ENCODE measurements at regions not wholly inside any gene's neighbourhood (a gene's known extent, or its start where the extent isn't known, plus 50 kb on each side); places are given as distances from the start of the nearest gene placed in this dataset.

DNA sequence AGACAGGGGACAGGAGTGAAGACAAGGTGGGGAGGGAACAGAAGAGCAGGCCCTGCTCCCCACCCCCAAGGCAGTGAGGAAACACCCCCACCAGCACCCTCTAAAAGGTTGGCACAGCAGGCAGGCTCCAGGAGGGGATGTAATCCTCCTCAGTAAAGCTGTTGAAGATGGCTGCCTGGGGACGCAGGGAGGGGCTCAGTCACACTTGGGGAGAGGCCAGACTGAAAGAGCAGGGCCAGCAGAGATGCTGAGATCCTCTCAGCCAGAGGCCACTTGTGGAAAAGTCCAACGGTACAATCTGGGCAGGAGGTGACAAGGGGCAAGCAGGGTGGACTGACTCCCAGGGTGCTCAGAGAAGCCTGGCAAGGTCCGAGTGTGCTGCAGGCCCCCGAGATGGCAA, 154.8 kb upstream of the ID2 start:
- Histone ChIP-seq H3K27ac (no peak overlapping the region), H3K4me3 (no peak overlapping the region), H3K9me3 (peaks cover 0 to 11% (median 10%) of the 10 kb centered on the region in 12 donors), H3K27me3 (no peaks in the 10 kb centered on the region), H3K36me3 (no peaks in the 10 kb centered on the region), H3K4me1 (peaks cover 3 to 43% (median 16%) of the 10 kb centered on the region in 12 donors)
- no peak for TF ChIP-seq POLR2A (IDR thresholded peaks at IDR 0.05)
- TF ChIP-seq, protein P1, sequence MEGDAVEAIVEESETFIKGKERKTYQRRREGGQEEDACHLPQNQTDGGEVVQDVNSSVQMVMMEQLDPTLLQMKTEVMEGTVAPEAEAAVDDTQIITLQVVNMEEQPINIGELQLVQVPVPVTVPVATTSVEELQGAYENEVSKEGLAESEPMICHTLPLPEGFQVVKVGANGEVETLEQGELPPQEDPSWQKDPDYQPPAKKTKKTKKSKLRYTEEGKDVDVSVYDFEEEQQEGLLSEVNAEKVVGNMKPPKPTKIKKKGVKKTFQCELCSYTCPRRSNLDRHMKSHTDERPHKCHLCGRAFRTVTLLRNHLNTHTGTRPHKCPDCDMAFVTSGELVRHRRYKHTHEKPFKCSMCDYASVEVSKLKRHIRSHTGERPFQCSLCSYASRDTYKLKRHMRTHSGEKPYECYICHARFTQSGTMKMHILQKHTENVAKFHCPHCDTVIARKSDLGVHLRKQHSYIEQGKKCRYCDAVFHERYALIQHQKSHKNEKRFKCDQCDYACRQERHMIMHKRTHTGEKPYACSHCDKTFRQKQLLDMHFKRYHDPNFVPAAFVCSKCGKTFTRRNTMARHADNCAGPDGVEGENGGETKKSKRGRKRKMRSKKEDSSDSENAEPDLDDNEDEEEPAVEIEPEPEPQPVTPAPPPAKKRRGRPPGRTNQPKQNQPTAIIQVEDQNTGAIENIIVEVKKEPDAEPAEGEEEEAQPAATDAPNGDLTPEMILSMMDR (IDR thresholded peaks at IDR 0.05): no peak
- ATAC-seq (no peak), DNase-seq (no peak)
- 77 to 91% (median 80%) methylated on average over 4 of the region's 4 CpGs for WGBS, 4 donors
- intact Hi-C loops (cut with DNase I): loop anchor here in 5 of 10 donors (5.0 to 10.0 kb wide), 3 partner anchors 150 to 158 kb away; partner anchors contain the start of gene ID2 (in 4 of the 5)

DNA sequence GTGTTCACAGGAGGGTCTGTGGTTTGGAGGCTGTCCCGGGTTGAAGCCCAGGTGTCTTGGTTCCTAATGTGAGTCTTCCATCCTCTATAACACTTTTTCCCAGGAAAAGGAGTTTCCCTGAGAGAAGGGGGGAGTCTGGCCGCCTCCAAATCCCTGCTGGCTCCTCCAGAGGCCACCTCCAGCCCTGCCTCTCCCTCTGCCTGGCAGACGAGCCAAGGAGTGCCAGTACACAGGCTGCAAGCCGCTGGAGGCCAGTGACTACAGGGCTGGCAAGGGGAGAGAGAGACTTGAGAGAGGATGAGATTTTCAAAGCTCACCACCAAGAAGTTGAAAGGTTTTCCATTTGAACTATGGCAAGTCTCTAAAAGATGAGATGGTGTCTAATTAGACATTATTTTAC, 154.2 kb upstream of the ID2 start:
- Histone ChIP-seq H3K9me3 (peaks cover 0 to 13% (median 10%) of the 10 kb centered on the region in 12 donors), H3K4me1 (peaks cover 3 to 37% (median 16%) of the 10 kb centered on the region in 12 donors), H3K27me3 (no peaks in the 10 kb centered on the region), H3K36me3 (no peaks in the 10 kb centered on the region), H3K27ac (no peak overlapping the region), H3K4me3 (no peak overlapping the region)
- DNase-seq (no peak), ATAC-seq (no peak)
- intact Hi-C loops (cut with DNase I): loop anchor here in 5 of 10 donors (5.0 to 10.0 kb wide), 3 partner anchors 150 to 157 kb away; partner anchors contain the start of gene ID2 (in 4 of the 5)
- WGBS, 4 donors: 64 to 97% (median 73%) methylated on average over 3 to 4 of the region's 4 CpGs
- no peak for TF ChIP-seq POLR2A (IDR thresholded peaks at IDR 0.05)
- TF ChIP-seq, protein P1 (IDR thresholded peaks at IDR 0.05): no peak

DNA sequence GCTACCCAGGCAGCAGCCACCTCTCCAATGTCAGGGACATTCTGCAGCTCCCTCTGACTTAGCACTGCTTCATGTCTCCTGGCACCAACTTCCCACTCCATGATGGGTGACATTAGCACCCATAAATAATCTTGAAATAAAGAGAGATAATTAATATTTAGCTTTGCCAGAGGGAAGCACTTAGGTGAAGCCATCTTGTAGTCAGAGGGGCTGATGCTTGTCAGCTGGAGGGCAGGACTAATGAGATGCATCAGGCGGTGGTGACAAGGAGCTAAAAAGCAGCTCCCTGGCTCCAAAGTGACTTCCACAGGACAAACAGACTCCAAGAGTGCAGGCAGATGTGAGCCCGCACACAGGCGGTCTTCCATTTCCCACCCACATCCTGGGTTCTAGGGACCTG, 153.0 kb upstream of the ID2 start:
- Histone ChIP-seq H3K27me3 (no peaks in the 10 kb centered on the region), H3K9me3 (peaks cover 0 to 13% (median 10%) of the 10 kb centered on the region in 12 donors), H3K27ac (no peak overlapping the region), H3K4me3 (no peak overlapping the region), H3K4me1 (peaks cover 3 to 30% (median 15%) of the 10 kb centered on the region in 12 donors), H3K36me3 (no peaks in the 10 kb centered on the region)
- no peak for TF ChIP-seq POLR2A (IDR thresholded peaks at IDR 0.05)
- TF ChIP-seq, protein P1 (IDR thresholded peaks at IDR 0.05): no peak
- DNase-seq: peak in 1 of 5 donors; percentile 21
- 92 to 100% (median 93%) methylated on average over 3 of the region's 3 CpGs for WGBS, 4 donors
- intact Hi-C loops (cut with DNase I): loop anchor here in 5 of 10 donors (5.0 to 10.0 kb wide), 3 partner anchors 148 to 156 kb away; partner anchors contain the start of gene ID2 (in 4 of the 5)
- no peak for ATAC-seq

DNA sequence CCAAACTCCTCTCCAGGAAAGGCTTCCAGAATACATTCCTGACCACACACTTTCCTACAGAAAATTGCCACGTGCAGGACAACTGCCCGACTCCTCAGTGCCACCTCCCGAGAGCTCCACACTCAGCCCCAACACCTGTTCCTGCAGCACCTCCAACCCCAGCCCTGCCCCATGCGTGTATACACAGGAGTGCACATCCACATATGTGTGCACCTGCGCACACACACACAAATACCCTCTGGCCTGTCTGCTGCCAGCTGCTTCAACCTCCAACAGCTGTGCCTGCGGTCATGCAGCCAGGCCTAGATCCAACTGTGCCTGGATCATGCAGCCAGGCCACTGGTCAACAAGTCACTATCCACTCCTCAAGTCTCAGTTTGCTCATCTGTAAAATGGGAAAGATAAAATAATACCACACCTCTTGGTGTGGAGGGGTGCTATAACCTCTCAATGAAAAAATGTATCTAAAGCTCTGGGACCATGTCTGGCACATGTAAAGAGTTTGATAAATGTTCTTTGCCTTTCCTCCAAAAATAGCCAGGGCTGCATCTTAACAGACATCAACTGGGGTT, 152.1 kb upstream of the ID2 start:
- Histone ChIP-seq H3K4me1 (peaks cover 3 to 37% (median 17%) of the 10 kb centered on the region in 12 donors), H3K27me3 (no peaks in the 10 kb centered on the region), H3K9me3 (peaks cover 0 to 13% (median 10%) of the 10 kb centered on the region in 12 donors), H3K36me3 (no peaks in the 10 kb centered on the region), H3K27ac (no peak overlapping the region), H3K4me3 (no peak overlapping the region)
- 90 to 97% (median 95%) methylated on average over 6 of the region's 6 CpGs for WGBS, 4 donors
- TF ChIP-seq, protein P1 (IDR thresholded peaks at IDR 0.05): no peak
- TF ChIP-seq POLR2A (IDR thresholded peaks at IDR 0.05): no peak
- DNase-seq (no peak), ATAC-seq (no peak)
- intact Hi-C loops (cut with DNase I): loop anchor here in 6 of 10 donors (5.0 to 10.0 kb wide), 4 partner anchors 148 to 1105 kb away; partner anchors contain the start of gene ID2 (in 4 of the 6)

Measured in heart left ventricle (tissue), 16 donors.